DND-41 (cell line): ENCODE measurements at regions not wholly inside any gene's neighbourhood (a gene's known extent, or its start where the extent isn't known, plus 50 kb on each side); places are given as distances from the start of the nearest gene placed in this dataset.

Source experiments
- CTCF ChIP-seq: IDR thresholded peaks from 2 replicates; pipeline ENCODE4 v1.5.1; 2012; ENCODE audit warnings: borderline replicate concordance, low read length, moderate library complexity, mild to moderate bottlenecking; ENCODE audit not compliant: poor library complexity, severe bottlenecking; ENCODE audit errors: extremely low read depth
- EZH2 ChIP-seq: IDR thresholded peaks from 3 replicates; pipeline ENCODE4 v1.6.1; 2012; ENCODE audit warnings: borderline replicate concordance, low read depth, mild to moderate bottlenecking, moderate library complexity, low read length, inconsistent platforms; ENCODE audit not compliant: severe bottlenecking

GRCh38 chr1:234730770-234731568 is 121.0 kb upstream of the IRF2BP2 start:
- TF ChIP-seq CTCF, result peak; percentile 54
- no peak for TF ChIP-seq EZH2
